B cell (primary cell): ENCODE measurements at regions not wholly inside any gene's neighbourhood (a gene's known extent, or its start where the extent isn't known, plus 50 kb on each side); places are given as distances from the start of the nearest gene placed in this dataset.

Experiments
- CTCF ChIP-seq: fragments of 200-600 bp; IDR thresholded peaks from one replicate; pipeline ENCODE4 v1.8.0; 2022; ENCODE audit warnings: antibody characterized with exemption, mild to moderate bottlenecking
- EZH2 ChIP-seq: IDR thresholded peaks from 2 replicates; pipeline ENCODE4 v1.6.1; 2012; ENCODE audit warnings: borderline replicate concordance, low read depth, mild to moderate bottlenecking, moderate library complexity, low read length; ENCODE audit not compliant: insufficient read depth, poor library complexity, severe bottlenecking

GRCh38 chr5:89534331-89534730 is 651.3 kb upstream of the MEF2C start:
- TF ChIP-seq CTCF (no peak), EZH2 (no peak)
